ENCODE measurements at regions not wholly inside any gene's neighbourhood (a gene's known extent, or its start where the extent isn't known, plus 50 kb on each side); places are given as distances from the start of the nearest gene placed in this dataset.
"Not testable (repeated sequence)": the region's sequence is repeated elsewhere in the genome, so short reads cannot be mapped to it uniquely, and the experiment has no call there.

DNA sequence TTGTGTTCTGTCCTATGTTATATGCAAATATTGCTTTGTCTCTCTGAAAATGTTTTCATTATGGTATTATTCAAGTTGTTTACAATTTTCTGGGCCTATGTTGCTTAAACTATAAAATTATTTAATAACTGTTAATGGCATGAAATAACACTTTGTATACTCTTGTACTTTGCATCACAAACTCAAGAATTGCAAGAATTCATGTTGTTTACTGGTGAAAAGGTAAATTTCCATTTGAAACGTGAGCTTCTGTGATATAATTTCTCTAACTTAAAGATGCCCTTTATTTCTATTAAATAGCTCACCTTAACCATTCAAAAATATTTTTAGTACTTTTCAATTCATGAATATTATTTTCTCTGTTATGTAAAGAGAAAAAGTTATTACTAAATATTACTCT, 1504.2 kb downstream of the SUCLG1 start:
- no peak overlapping the region for H3K27ac ChIP-seq (ENCODE audit: low read length)
- H3K9me3 Mint-ChIP-seq = peaks cover 8 to 9% of the 10 kb centered on the region in 2 donors
- H3K27me3 Mint-ChIP-seq (ENCODE audit: low read depth in 2 of 2) = no peaks in the 10 kb centered on the region
- ATAC-seq (no peak), DNase-seq (no peak)
- intact Hi-C loops (cut with micrococcal nuclease) = no loop called here
- no peaks in the 10 kb centered on the region for H3K27me3 ChIP-seq (ENCODE audit: control insufficient read depth, insufficient read depth, low read length)
- TF ChIP-seq, protein P1, sequence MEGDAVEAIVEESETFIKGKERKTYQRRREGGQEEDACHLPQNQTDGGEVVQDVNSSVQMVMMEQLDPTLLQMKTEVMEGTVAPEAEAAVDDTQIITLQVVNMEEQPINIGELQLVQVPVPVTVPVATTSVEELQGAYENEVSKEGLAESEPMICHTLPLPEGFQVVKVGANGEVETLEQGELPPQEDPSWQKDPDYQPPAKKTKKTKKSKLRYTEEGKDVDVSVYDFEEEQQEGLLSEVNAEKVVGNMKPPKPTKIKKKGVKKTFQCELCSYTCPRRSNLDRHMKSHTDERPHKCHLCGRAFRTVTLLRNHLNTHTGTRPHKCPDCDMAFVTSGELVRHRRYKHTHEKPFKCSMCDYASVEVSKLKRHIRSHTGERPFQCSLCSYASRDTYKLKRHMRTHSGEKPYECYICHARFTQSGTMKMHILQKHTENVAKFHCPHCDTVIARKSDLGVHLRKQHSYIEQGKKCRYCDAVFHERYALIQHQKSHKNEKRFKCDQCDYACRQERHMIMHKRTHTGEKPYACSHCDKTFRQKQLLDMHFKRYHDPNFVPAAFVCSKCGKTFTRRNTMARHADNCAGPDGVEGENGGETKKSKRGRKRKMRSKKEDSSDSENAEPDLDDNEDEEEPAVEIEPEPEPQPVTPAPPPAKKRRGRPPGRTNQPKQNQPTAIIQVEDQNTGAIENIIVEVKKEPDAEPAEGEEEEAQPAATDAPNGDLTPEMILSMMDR (IDR thresholded peaks at IDR 0.05) = no peak
- H3K27ac Mint-ChIP-seq = no peak overlapping the region
- H3K4me3 ChIP-seq (ENCODE audit: low read length) = no peak overlapping the region
- WGBS (ENCODE audit: insufficient coverage) = no CpG with 5 or more reads among the region's 1 CpG
- H3K4me1 ChIP-seq (ENCODE audit: control insufficient read depth, insufficient read depth, low read length) = no peaks in the 10 kb centered on the region
- no peaks in the 10 kb centered on the region for H3K36me3 ChIP-seq (ENCODE audit: control insufficient read depth, insufficient read depth, low read length)
- peaks cover 2% of the 10 kb centered on the region for H3K9me3 ChIP-seq (ENCODE audit: control insufficient read depth, insufficient read depth, low read length)
- H3K36me3 Mint-ChIP-seq = no peaks in the 10 kb centered on the region
- H3K4me3 Mint-ChIP-seq = no peak overlapping the region
- H3K4me1 Mint-ChIP-seq = no peaks in the 10 kb centered on the region

DNA sequence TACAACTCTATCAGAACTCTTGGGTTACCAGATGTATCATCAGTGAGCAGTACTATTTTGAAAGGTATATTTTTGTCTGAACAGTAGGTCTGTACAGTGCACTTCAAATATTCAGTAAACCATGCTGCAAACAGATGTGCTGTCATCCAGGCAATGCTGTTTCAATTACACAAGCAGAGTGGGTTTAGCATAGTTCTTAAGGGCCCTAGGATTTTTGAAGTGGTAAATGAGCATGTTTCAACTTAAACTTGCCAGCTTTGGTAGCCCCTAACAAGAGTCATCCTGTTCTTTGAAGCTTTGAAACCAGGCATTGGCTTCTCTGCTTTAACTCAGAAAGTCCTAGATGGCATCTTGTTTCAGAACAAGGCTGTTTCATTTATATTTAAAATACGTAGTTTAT, 1519.9 kb downstream of the SUCLG1 start:
- TF ChIP-seq, protein P1 (IDR thresholded peaks at IDR 0.05) = no peak
- H3K27me3 Mint-ChIP-seq (ENCODE audit: low read depth in 2 of 2) = no peaks in the 10 kb centered on the region
- H3K4me1 Mint-ChIP-seq = no peaks in the 10 kb centered on the region
- ATAC-seq (no peak), DNase-seq (no peak)
- no peaks in the 10 kb centered on the region for H3K36me3 Mint-ChIP-seq
- no peak overlapping the region for H3K27ac Mint-ChIP-seq
- peaks cover 6 to 19% of the 10 kb centered on the region in 2 donors for H3K9me3 Mint-ChIP-seq
- no peak overlapping the region for H3K27ac ChIP-seq (ENCODE audit: low read length)
- intact Hi-C loops (cut with micrococcal nuclease) = no loop called here
- H3K4me3 Mint-ChIP-seq = no peak overlapping the region
- no peaks in the 10 kb centered on the region for H3K4me1 ChIP-seq (ENCODE audit: control insufficient read depth, insufficient read depth, low read length)
- peaks cover 3% of the 10 kb centered on the region for H3K9me3 ChIP-seq (ENCODE audit: control insufficient read depth, insufficient read depth, low read length)
- H3K4me3 ChIP-seq (ENCODE audit: low read length) = no peak overlapping the region
- H3K36me3 ChIP-seq (ENCODE audit: control insufficient read depth, insufficient read depth, low read length) = no peaks in the 10 kb centered on the region
- H3K27me3 ChIP-seq (ENCODE audit: control insufficient read depth, insufficient read depth, low read length) = no peaks in the 10 kb centered on the region
- WGBS (ENCODE audit: insufficient coverage) = 93% methylated on average over 1 of the region's 1 CpG

GRCh38 chr2:82938321-82938845, 1520.7 kb downstream of the SUCLG1 start:
- DNase-seq; H3K27ac Mint-ChIP-seq; H3K36me3 ChIP-seq (ENCODE audit: control insufficient read depth, insufficient read depth, low read length); intact Hi-C loops (cut with micrococcal nuclease); H3K27me3 Mint-ChIP-seq (ENCODE audit: low read depth in 2 of 2); H3K4me3 ChIP-seq (ENCODE audit: low read length); H3K36me3 Mint-ChIP-seq; H3K4me1 Mint-ChIP-seq; ATAC-seq; H3K9me3 ChIP-seq (ENCODE audit: control insufficient read depth, insufficient read depth, low read length); H3K4me3 Mint-ChIP-seq; H3K27me3 ChIP-seq (ENCODE audit: control insufficient read depth, insufficient read depth, low read length); H3K4me1 ChIP-seq (ENCODE audit: control insufficient read depth, insufficient read depth, low read length); H3K27ac ChIP-seq (ENCODE audit: low read length): not testable (repeated sequence)
- peaks cover 7 to 16% of the 10 kb centered on the region in 2 donors for H3K9me3 Mint-ChIP-seq
- 95% methylated on average over 39 of the region's 40 CpGs for WGBS (ENCODE audit: insufficient coverage)

DNA sequence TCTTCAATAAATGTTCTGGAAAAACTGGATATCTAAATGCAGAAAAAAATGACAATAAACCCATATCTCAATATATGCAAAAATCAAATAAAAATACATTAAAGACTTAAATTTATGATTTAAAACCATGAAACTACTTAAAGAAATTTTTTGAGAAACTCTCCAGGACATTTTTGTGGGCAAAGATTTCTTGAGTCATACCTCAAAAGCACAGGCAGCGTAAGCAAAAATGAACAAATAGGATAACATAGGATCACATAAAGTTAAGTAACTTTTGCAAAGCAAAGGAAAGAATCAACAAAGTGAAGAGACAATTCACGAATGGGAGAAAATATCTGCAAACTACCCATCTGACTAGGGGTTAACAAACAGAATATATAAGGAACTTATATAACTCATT, 1545.5 kb downstream of the SUCLG1 start:
- H3K27me3 ChIP-seq (ENCODE audit: control insufficient read depth, insufficient read depth, low read length) = no peaks in the 10 kb centered on the region
- H3K36me3 Mint-ChIP-seq = peaks cover 13% of the 10 kb centered on the region
- H3K4me3 Mint-ChIP-seq = no peak overlapping the region
- H3K27ac ChIP-seq (ENCODE audit: low read length) = no peak overlapping the region
- 100% methylated on average over 1 of the region's 2 CpGs for WGBS (ENCODE audit: insufficient coverage)
- H3K4me1 ChIP-seq (ENCODE audit: control insufficient read depth, insufficient read depth, low read length) = no peaks in the 10 kb centered on the region
- no peak for ATAC-seq
- no peak for DNase-seq
- no peaks in the 10 kb centered on the region for H3K36me3 ChIP-seq (ENCODE audit: control insufficient read depth, insufficient read depth, low read length)
- H3K4me1 Mint-ChIP-seq = no peaks in the 10 kb centered on the region
- no peak overlapping the region for H3K4me3 ChIP-seq (ENCODE audit: low read length)
- TF ChIP-seq, protein P1 (IDR thresholded peaks at IDR 0.05) = no peak
- peaks cover 16 to 17% of the 10 kb centered on the region in 2 donors for H3K9me3 Mint-ChIP-seq
- no peaks in the 10 kb centered on the region for H3K9me3 ChIP-seq (ENCODE audit: control insufficient read depth, insufficient read depth, low read length)
- no peak overlapping the region for H3K27ac Mint-ChIP-seq
- intact Hi-C loops (cut with micrococcal nuclease) = no loop called here
- no peaks in the 10 kb centered on the region for H3K27me3 Mint-ChIP-seq (ENCODE audit: low read depth in 2 of 2)

Data from natural killer cell (primary cell).